T47D (cell line): ENCODE measurements at regions not wholly inside any gene's neighbourhood (a gene's known extent, or its start where the extent isn't known, plus 50 kb on each side); places are given as distances from the start of the nearest gene placed in this dataset.
"Not testable (repeated sequence)": the region's sequence is repeated elsewhere in the genome, so short reads cannot be mapped to it uniquely, and the experiment has no call there.

Experiments used
- DNase-seq, 2 experiments: peaks; one replicate each; pipeline versions ENCODE4 v3.0.0 to v3.0.0-alpha.2; 2011 to 2012; ENCODE audit warnings: low read depth in 1 of 2, low spot score in 1 of 2
- JUND ChIP-seq: IDR thresholded peaks from 2 replicates; pipeline ENCODE4 v1.6.1; 2012; ENCODE audit warnings: low read depth
- in situ Hi-C: cut with HindIII; loops from 2 replicates; pipeline ENCODE4 v1.10.0; 2016; ENCODE audit warnings: low sequenced_read_pairs, low pct_unique_long_range_greater_than_20kb

GRCh38 chr16:66020046-66020445 lies 346.4 kb upstream of the CDH5 start:
- DNase-seq = no peak
- in situ Hi-C loops = no loop called here
- TF ChIP-seq JUND = no peak

- DNase-seq, in situ Hi-C loops: not testable (repeated sequence)
These were observed 347.0 kb upstream of the CDH5 start for GRCh38 chr16:66019502-66019901.

- in situ Hi-C loops = no loop called here
- TF ChIP-seq JUND = no peak
These were observed 352.3 kb upstream of the CDH5 start for GRCh38 chr16:66014221-66014620.

GRCh38 chr16:66013486-66013885 lies 353.0 kb upstream of the CDH5 start:
- in situ Hi-C loops = no loop called here
- no peak for DNase-seq
- no peak for TF ChIP-seq JUND

More at GRCh38 chr16:66014221-66014620, 352.3 kb upstream of the CDH5 start:
- DNase-seq = no peak

- in situ Hi-C loops = no loop called here
- no peak for TF ChIP-seq JUND
- DNase-seq = no peak
These were observed 358.4 kb upstream of the CDH5 start for GRCh38 chr16:66008136-66008535.

GRCh38 chr16:66007717-66008116 lies 358.8 kb upstream of the CDH5 start:
- TF ChIP-seq JUND = no peak
- in situ Hi-C loops = no loop called here
- no peak for DNase-seq

GRCh38 chr16:66006485-66006884 lies 360.0 kb upstream of the CDH5 start:
- no peak for TF ChIP-seq JUND
- in situ Hi-C loops = no loop called here
- no peak for DNase-seq

GRCh38 chr16:66004699-66005098 lies 361.8 kb upstream of the CDH5 start:
- TF ChIP-seq JUND = no peak
- in situ Hi-C loops = no loop called here
- DNase-seq = no peak

- TF ChIP-seq JUND = no peak
- in situ Hi-C loops = no loop called here
- DNase-seq = no peak
These were observed 363.3 kb upstream of the CDH5 start for GRCh38 chr16:66003201-66003600.

- in situ Hi-C loops = no loop called here
- DNase-seq = no peak
- TF ChIP-seq JUND = no peak
These were observed 363.9 kb upstream of the CDH5 start for GRCh38 chr16:66002601-66003000.

GRCh38 chr16:66001432-66001831 lies 365.1 kb upstream of the CDH5 start:
- DNase-seq = no peak
- in situ Hi-C loops = no loop called here
- no peak for TF ChIP-seq JUND

GRCh38 chr16:65998443-65998842 lies 368.0 kb upstream of the CDH5 start:
- no peak for TF ChIP-seq JUND
- DNase-seq = no peak
- in situ Hi-C loops = no loop called here

- DNase-seq = no peak
- TF ChIP-seq JUND = no peak
- in situ Hi-C loops = no loop called here
These were observed 372.2 kb upstream of the CDH5 start for GRCh38 chr16:65994291-65994690.

- no peak for DNase-seq
- no peak for TF ChIP-seq JUND
- in situ Hi-C loops = no loop called here
These were observed 375.3 kb upstream of the CDH5 start for GRCh38 chr16:65991149-65991701.
